ENCODE measurements at regions not wholly inside any gene's neighbourhood (a gene's known extent, or its start where the extent isn't known, plus 50 kb on each side); places are given as distances from the start of the nearest gene placed in this dataset.

- no peak for TF ChIP-seq POLR2A (IDR thresholded peaks at IDR 0.05)
- TF ChIP-seq, protein P1, sequence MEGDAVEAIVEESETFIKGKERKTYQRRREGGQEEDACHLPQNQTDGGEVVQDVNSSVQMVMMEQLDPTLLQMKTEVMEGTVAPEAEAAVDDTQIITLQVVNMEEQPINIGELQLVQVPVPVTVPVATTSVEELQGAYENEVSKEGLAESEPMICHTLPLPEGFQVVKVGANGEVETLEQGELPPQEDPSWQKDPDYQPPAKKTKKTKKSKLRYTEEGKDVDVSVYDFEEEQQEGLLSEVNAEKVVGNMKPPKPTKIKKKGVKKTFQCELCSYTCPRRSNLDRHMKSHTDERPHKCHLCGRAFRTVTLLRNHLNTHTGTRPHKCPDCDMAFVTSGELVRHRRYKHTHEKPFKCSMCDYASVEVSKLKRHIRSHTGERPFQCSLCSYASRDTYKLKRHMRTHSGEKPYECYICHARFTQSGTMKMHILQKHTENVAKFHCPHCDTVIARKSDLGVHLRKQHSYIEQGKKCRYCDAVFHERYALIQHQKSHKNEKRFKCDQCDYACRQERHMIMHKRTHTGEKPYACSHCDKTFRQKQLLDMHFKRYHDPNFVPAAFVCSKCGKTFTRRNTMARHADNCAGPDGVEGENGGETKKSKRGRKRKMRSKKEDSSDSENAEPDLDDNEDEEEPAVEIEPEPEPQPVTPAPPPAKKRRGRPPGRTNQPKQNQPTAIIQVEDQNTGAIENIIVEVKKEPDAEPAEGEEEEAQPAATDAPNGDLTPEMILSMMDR (IDR thresholded peaks at IDR 0.05), result no peak
Measured at GRCh38 chr6:156654919-156655918, 122.0 kb upstream of the ARID1B start.
